Fibroblast of mammary gland (primary cell): ENCODE measurements at regions not wholly inside any gene's neighbourhood (a gene's known extent, or its start where the extent isn't known, plus 50 kb on each side); places are given as distances from the start of the nearest gene placed in this dataset.
"Not testable (repeated sequence)": the region's sequence is repeated elsewhere in the genome, so short reads cannot be mapped to it uniquely, and the experiment has no call there.

Experiments used
- DNase-seq: peaks from one replicate; pipeline ENCODE4 v3.0.0-alpha.2; 2010; ENCODE audit warnings: low read depth
- H3K4me3 ChIP-seq: 2 replicates; pipeline ENCODE4 v1.5.1; 2011; ENCODE audit warnings: low read depth, mild to moderate bottlenecking, low read length, moderate library complexity; ENCODE audit not compliant: control insufficient read depth
- TF ChIP-seq, protein P1 (sequence below): conservative IDR thresholded peaks from 2 replicates; pipeline ENCODE4 v1.5.1; 2011; ENCODE audit warnings: low read depth, low read length, inconsistent platforms; ENCODE audit not compliant: control insufficient read depth, insufficient read depth

DNA sequence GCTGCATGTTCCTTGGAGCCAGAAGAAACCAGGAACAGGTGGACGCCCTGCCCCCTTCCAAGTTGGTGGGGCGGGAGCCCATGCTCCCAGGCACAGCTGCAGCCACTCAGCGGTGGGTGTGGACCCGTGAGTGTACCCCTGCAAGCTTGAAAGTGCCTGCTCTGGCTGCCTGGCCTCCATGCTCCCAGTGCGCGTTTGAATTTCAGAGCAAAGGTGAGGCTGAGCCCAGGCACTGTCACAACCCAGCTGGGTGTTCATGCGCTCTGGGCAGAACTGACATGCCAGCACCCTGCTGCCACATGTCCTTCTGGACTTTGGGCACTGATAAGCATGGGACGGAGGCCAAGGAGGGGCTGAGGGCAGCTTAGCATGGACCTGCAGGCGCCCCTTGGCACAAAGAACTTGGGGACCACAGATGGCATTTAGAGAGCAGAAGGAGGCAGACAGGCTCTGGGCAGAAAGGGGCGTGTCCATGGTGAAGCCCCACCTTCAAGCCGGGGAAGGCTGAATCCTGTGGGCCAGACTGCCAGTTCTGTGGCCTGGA lies 402.0 kb upstream of the NRG3 start:
- TF ChIP-seq, protein P1, sequence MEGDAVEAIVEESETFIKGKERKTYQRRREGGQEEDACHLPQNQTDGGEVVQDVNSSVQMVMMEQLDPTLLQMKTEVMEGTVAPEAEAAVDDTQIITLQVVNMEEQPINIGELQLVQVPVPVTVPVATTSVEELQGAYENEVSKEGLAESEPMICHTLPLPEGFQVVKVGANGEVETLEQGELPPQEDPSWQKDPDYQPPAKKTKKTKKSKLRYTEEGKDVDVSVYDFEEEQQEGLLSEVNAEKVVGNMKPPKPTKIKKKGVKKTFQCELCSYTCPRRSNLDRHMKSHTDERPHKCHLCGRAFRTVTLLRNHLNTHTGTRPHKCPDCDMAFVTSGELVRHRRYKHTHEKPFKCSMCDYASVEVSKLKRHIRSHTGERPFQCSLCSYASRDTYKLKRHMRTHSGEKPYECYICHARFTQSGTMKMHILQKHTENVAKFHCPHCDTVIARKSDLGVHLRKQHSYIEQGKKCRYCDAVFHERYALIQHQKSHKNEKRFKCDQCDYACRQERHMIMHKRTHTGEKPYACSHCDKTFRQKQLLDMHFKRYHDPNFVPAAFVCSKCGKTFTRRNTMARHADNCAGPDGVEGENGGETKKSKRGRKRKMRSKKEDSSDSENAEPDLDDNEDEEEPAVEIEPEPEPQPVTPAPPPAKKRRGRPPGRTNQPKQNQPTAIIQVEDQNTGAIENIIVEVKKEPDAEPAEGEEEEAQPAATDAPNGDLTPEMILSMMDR, result no peak
- H3K4me3 ChIP-seq, result no peak overlapping the region
- no peak for DNase-seq

DNA sequence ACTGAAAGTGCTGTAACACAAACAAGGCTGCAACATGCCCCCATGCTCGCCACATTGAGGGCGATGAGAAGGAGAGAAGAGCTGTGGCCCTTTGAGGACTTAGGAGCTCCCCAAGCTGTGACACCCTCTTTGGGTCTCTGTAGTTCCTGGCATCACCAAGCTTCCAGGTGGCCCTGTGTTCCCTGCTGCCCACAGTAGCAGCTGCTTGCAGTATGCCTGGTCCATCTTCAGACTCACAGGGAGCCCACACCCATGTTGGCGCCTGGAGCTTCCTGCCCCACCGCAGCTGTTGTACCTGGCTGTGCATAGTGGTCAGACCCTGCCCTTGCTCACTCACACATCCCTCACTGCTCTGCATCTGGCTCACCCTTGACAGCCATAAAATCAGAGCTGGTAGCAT lies 401.2 kb upstream of the NRG3 start:
- H3K4me3 ChIP-seq, result no peak overlapping the region
- no peak for DNase-seq
- TF ChIP-seq, protein P1, result no peak

GRCh38 chr10:81479316-81479715 lies 395.7 kb upstream of the NRG3 start:
- no peak overlapping the region for H3K4me3 ChIP-seq
- TF ChIP-seq, protein P1, result no peak
- DNase-seq, result no peak

DNA sequence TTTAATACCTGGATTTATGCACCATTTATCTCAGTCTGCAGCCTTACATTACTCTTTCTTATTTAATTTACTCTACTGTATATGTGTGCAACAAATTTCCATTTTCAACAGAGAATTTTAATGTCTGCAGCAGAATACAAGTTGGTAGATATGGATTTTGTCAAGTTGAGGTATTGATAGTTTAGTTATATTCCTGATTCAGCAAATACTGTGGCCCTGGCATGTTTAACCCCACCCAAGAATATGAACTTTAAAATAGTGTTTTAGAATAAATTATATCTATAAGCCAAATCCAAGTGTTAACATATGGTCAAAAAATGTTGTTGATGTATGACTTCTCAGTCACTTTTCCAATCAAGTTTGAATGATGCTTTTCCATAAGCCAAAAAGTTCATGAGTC lies 378.4 kb upstream of the NRG3 start:
- TF ChIP-seq, protein P1, result no peak
- no peak for DNase-seq
- H3K4me3 ChIP-seq, result no peak overlapping the region

DNA sequence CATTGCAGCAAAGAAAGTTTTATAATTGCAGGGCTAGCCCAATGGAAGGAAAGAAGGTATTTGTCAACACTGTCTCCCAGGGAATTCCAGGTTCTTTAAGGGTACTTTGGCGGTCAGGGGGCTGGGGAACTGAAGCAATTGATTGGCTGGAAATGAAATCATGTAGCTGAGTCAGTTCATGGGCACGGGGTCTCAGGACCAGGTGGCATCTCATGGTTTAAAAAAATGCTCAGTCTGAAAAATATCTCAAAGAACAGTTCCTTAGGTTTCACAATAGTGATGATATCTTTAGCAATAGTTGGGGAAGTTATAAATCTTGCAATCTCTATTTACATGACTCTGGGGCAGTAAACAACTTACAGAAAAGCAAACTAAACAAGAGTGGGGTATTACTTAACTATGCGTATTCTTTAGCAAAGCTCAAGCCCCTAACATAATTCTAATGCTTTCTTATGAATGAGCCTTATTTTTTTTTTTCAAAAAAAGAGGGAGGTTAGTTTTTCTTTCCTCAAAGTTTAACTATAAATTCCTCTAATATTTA lies 376.9 kb upstream of the NRG3 start:
- no peak overlapping the region for H3K4me3 ChIP-seq
- TF ChIP-seq, protein P1, result no peak
- DNase-seq, result no peak

DNA sequence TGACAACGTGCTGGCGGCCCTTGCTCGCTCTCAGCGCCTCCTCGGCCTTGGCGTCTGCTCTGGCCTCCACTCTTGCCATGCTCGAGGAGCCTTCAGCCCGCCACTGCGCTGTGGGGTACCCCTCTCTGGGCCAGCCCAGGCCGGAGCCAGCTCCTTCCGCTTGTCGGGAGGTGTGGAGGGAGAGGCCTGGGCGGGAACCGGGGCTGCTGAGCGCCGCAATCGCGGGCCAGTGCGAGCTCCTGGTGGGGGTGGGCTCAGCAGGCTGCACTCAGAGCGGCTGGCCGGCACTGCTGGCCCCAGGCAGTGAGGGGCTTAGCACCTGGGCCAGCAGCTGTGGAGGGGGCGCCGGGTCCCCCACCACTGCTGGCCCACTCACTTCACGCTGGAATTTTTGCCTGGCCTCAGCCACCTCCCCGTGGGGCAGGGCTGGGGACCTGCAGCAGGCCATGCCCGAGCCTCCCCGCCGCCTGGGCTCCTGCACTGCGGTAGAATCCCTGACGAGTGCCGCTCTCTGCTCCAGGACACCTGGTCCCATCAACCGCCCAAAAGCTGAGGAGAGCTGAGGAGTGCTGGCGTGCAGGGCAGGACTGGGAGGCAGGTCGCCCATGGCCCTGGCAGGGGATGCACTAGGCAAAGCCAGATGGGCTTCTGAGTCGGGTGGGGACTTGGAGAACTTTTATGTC lies 372.2 kb upstream of the NRG3 start:
- no peak overlapping the region for H3K4me3 ChIP-seq
- DNase-seq, result no peak
- TF ChIP-seq, protein P1, result no peak

GRCh38 chr10:81505777-81506176 lies 369.2 kb upstream of the NRG3 start:
- not testable (repeated sequence) for H3K4me3 ChIP-seq, DNase-seq
